KOPT-K1 (cell line): ENCODE measurements at regions not wholly inside any gene's neighbourhood (a gene's known extent, or its start where the extent isn't known, plus 50 kb on each side); places are given as distances from the start of the nearest gene placed in this dataset.

Experiments used
- H3K27ac ChIP-seq: fragments of 200-600 bp; sonication (generic); 2 replicates; pipeline ENCODE4 v1.5.1; 2016; ENCODE audit warnings: antibody characterized with exemption, mild to moderate bottlenecking, low read depth, low read length; ENCODE audit not compliant: poor library complexity, severe bottlenecking
- H3K36me3 ChIP-seq: fragments of 200-600 bp; sonication (generic); 2 replicates; pipeline ENCODE4 v1.5.1; 2017; ENCODE audit warnings: antibody characterized with exemption, mild to moderate bottlenecking, low read length, moderate library complexity; ENCODE audit not compliant: insufficient read depth
- H3K9me3 ChIP-seq: fragments of 200-600 bp; sonication (generic); 2 replicates; pipeline ENCODE4 v1.5.1; 2017; ENCODE audit warnings: antibody characterized with exemption, low read length, mild to moderate bottlenecking; ENCODE audit not compliant: insufficient read depth, poor library complexity, severe bottlenecking

GRCh38 chr5:1748271-1748670 is 51.4 kb downstream of the MRPL36 start:
- Histone ChIP-seq H3K9me3 (peaks cover 2% of the 10 kb centered on the region), H3K27ac (no peak overlapping the region), H3K36me3 (no peaks in the 10 kb centered on the region)

GRCh38 chr5:1747803-1748085 is 51.9 kb downstream of the MRPL36 start:
- H3K27ac ChIP-seq, result no peak overlapping the region
- peaks cover 7% of the 10 kb centered on the region for H3K9me3 ChIP-seq
- H3K36me3 ChIP-seq, result no peaks in the 10 kb centered on the region

GRCh38 chr5:1747079-1747802 is 52.4 kb downstream of the MRPL36 start:
- Histone ChIP-seq H3K36me3 (no peaks in the 10 kb centered on the region), H3K27ac (no peak overlapping the region), H3K9me3 (peaks cover 12% of the 10 kb centered on the region)

- Histone ChIP-seq H3K27ac (no peak overlapping the region), H3K36me3 (no peaks in the 10 kb centered on the region), H3K9me3 (peaks cover 18% of the 10 kb centered on the region)
Measured at GRCh38 chr5:1746371-1747078, 53.1 kb downstream of the MRPL36 start.

- Histone ChIP-seq H3K27ac (no peak overlapping the region), H3K9me3 (peaks cover 25% of the 10 kb centered on the region), H3K36me3 (no peaks in the 10 kb centered on the region)
Measured at GRCh38 chr5:1745796-1746370, 53.8 kb downstream of the MRPL36 start.

- Histone ChIP-seq H3K9me3 (peaks cover 31% of the 10 kb centered on the region), H3K36me3 (no peaks in the 10 kb centered on the region), H3K27ac (no peak overlapping the region)
Measured at GRCh38 chr5:1745123-1745795, 54.4 kb downstream of the MRPL36 start.

GRCh38 chr5:1744393-1745122 is 55.1 kb downstream of the MRPL36 start:
- H3K27ac ChIP-seq, result no peak overlapping the region
- H3K36me3 ChIP-seq, result no peaks in the 10 kb centered on the region
- peaks cover 38% of the 10 kb centered on the region for H3K9me3 ChIP-seq

GRCh38 chr5:1743769-1744085 is 55.9 kb downstream of the MRPL36 start:
- H3K27ac ChIP-seq, result no peak overlapping the region
- peaks cover 43% of the 10 kb centered on the region for H3K9me3 ChIP-seq
- no peaks in the 10 kb centered on the region for H3K36me3 ChIP-seq

GRCh38 chr5:1743061-1743768 is 56.4 kb downstream of the MRPL36 start:
- no peaks in the 10 kb centered on the region for H3K36me3 ChIP-seq
- peaks cover 43% of the 10 kb centered on the region for H3K9me3 ChIP-seq
- H3K27ac ChIP-seq, result no peak overlapping the region

GRCh38 chr5:1737790-1738405 is 61.7 kb downstream of the MRPL36 start:
- Histone ChIP-seq H3K9me3 (peaks cover 37% of the 10 kb centered on the region), H3K27ac (no peak overlapping the region), H3K36me3 (no peaks in the 10 kb centered on the region)

- no peaks in the 10 kb centered on the region for H3K36me3 ChIP-seq
- peaks cover 29% of the 10 kb centered on the region for H3K9me3 ChIP-seq
- H3K27ac ChIP-seq, result no peak overlapping the region
Measured at GRCh38 chr5:1736889-1737711, 62.5 kb downstream of the MRPL36 start.

GRCh38 chr5:1736065-1736464 is 63.6 kb downstream of the MRPL36 start:
- peaks cover 20% of the 10 kb centered on the region for H3K9me3 ChIP-seq
- no peaks in the 10 kb centered on the region for H3K36me3 ChIP-seq
- no peak overlapping the region for H3K27ac ChIP-seq

GRCh38 chr5:1735320-1735970 is 64.2 kb downstream of the MRPL36 start:
- Histone ChIP-seq H3K36me3 (no peaks in the 10 kb centered on the region), H3K27ac (no peak overlapping the region)

More at GRCh38 chr5:1735320-1735970, 64.2 kb downstream of the MRPL36 start:
- H3K9me3 ChIP-seq, result peaks cover 14% of the 10 kb centered on the region
